Stimulated activated CD4-positive, alpha-beta T cell treated with anti-CD3 and anti-CD28 coated beads, Interleukin-12 subunit alpha, Interleukin-12 subunit beta, amount 100 ng/mL, for 48 hours (primary cell): ENCODE measurements at regions not wholly inside any gene's neighbourhood (a gene's known extent, or its start where the extent isn't known, plus 50 kb on each side); places are given as distances from the start of the nearest gene placed in this dataset.

Source experiments
- DNase-seq, 3 donors: peaks; one replicate each; pipeline ENCODE4 v3.0.0-alpha.2; 2020; ENCODE audit warnings: low read depth in 2 of 3, low spot score in 1 of 3

GRCh38 chr7:17598305-17598704, 299.9 kb downstream of the AHR start:
- no peak for DNase-seq

- no peak for DNase-seq
Measured at GRCh38 chr7:17598846-17599245, 300.4 kb downstream of the AHR start.

DNA sequence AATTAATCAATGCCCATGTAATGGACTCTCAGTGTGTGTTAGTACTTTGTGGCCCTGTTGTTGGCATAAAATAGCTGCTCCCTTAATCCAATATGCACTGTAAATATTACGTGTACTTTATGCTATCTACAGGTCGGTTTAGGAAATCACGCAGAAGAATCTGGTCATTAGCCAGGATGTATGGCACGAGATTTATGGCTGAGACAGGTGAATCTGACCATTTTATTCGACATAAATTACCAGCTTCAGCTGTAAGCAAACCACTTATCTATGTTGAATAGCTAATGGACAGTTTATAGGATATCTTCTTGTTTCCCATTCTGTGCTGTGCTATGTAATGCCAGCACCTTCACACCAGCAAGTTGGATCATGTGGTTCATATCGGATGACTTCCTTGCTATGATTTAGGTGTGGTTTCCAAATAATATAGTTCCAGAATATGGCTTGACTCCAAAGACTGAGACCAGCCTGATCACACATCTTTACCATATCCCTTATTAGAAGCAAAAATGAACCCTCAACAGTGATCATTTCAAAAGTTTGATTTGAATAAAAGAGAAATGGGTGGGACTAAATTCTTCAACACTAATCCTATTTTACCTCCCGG, 301.4 kb downstream of the AHR start:
- DNase-seq, result no peak

GRCh38 chr7:17600340-17600752, 301.9 kb downstream of the AHR start:
- DNase-seq, result no peak

GRCh38 chr7:17601921-17602320, 303.5 kb downstream of the AHR start:
- DNase-seq, result no peak

DNA sequence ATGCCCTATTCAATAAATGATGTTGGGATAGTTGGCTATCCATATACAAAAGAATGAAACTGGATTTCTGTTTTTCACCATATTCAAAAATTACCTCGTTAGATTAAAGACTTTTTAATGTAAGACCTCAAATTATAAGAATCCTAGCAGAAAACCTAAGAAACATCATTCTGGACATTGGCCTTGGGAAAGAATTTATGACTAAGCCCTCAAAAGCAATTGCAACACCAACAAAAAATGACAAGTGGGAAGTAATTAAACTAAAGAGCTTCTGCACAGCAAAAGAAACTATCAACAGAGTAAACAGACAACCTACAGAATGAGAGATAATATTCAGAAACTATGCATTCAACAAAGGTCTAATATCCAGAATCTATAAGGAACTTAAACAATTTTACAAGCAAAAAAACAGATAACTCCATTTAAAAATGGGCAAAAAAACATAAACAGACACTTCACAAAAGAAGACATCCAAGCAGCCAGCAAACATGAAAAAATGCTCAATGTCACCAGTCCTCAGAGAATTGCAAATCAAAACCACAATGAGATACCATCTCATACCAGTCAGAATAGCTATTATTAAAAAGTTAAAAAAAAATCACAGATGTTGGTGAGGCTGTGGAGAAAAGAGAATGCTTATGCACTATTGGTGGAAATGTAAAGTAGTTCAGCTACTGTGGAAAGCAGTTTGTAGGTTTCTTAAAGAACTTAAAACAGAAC, 309.8 kb downstream of the AHR start:
- no peak for DNase-seq

GRCh38 chr7:17611611-17612010, 313.2 kb downstream of the AHR start:
- no peak for DNase-seq

DNA sequence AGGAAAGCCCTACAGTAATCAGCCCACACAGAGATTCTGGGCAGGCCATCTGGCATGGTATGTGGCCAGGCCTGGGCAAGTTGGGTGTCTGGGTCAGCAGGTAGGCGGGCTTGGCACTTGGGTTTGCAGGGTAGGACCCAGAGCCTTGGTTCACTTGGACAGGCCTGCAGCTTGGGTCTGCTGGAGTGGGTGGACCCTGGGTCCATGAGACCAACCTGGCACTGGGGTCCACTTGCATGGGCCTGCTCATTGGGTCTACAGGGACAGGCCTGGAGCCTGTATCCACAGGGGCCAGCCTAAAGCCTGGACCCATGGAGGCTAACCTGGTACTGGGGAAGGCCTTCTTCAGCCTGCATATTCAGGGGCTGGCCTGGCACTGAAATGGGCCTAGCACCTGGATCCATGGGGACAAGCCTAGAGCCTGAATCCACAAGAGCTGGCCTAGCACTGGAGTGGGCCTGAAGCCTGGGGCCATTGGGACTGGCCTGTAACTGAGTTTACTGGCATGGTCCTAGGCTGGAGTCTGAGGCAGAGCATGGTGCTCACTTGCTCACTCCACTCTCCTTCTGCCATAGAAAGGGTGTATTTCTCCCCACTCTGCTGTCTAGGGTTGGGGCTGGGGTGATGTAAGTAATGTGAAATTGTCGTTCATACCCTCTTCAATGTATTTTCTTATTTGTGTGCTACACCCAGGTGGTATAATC, 315.0 kb downstream of the AHR start:
- no peak for DNase-seq

- no peak for DNase-seq
Measured at GRCh38 chr7:17617380-17617779, 318.9 kb downstream of the AHR start.

GRCh38 chr7:17617857-17618651, 319.6 kb downstream of the AHR start:
- no peak for DNase-seq

GRCh38 chr7:17618652-17618974, 320.2 kb downstream of the AHR start:
- no peak for DNase-seq

- no peak for DNase-seq
Measured at GRCh38 chr7:17619196-17619818, 320.9 kb downstream of the AHR start.

DNA sequence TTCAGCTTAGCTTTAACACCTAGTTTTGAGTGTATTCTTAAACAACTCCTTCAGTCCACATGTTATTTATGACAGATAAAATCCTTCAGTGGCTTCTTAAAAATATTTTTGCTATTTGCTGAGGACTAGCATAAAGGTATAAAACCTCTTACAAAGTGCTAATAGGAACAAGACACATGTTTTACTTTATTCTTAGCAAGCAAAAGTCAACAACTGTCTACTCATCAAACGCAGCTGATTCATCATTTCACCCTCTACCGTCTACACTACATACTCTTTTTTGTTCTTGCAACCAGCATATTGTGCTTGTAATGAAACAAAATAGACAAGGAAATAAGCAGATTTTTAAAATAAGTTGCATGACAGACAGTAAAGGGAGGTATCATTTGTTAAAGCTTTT, 319.7 kb downstream of the SNX13 start:
- DNase-seq, result no peak

GRCh38 chr7:17622451-17622850, 317.8 kb downstream of the SNX13 start:
- no peak for DNase-seq

DNA sequence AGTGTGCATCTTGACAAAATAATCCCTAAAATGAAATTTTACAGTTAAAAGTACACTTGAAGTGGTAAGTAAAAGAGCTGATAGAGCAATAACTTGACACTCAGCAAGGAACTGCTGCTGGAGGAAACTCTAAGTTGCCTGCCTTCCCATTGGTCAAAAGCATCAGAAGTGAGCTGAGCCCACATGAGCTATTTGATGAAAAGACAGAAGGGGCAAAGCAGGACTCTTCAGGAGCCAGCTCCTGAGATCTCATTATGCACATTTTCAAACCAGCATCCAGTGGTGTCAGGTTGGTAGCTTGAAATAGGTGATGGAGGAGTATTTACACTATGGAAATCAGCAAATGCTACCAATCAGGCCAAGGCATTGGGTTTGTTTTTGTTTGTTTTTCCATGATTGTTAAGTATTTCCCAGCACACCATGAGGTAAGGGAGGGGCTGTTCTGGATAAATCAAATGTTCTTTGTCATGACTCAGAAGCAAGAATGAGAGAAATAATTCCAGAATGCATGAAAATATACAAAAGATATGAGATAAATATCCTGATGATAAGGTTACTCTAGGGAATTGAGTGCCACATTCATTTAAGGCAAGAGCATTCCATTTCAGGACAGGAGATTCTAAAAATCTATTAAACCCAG, 316.6 kb downstream of the SNX13 start:
- DNase-seq, result no peak

DNA sequence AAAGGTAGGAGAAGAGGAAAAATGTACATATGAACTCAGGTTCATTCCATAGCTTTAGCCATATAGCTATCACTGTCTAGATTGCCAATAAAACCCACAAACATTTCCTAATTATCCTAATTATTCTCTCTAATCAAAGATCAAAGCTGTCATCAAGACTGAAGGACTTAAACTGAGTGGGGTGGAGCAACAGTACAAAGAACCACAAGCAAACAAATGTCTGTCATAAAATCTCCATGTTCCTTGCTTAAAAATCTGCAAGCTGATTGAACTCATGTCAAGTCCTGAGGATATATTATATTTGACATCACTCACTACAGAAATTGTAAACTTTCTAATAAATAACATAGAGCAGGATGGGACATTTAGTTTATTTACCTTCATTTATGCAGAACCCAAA, 315.9 kb downstream of the SNX13 start:
- DNase-seq, result no peak

- no peak for DNase-seq
Measured at GRCh38 chr7:17625043-17625442, 315.3 kb downstream of the SNX13 start.

DNA sequence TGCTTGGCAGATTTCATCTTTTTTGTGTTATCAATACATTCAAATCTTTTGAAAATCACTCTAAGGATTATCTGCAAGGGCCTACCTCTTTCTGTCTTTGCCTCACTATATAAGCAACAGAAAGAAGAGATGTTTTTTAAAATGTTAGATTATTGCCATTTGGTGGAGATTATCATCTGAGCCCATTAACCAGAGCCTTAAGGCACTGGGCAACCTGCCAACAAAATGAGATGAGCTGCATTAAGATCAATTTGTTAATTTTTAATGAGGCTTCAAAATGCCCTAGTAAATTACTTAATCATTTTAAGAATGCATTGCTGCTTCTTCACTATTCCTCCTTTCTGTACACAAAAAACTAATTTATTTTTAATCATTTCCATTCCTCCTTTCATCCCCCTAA, 314.1 kb downstream of the SNX13 start:
- DNase-seq, result no peak

GRCh38 chr7:17631061-17631460, 309.2 kb downstream of the SNX13 start:
- no peak for DNase-seq

GRCh38 chr7:17632384-17632783, 307.9 kb downstream of the SNX13 start:
- DNase-seq, result no peak

- no peak for DNase-seq
Measured at GRCh38 chr7:17633067-17633466, 307.2 kb downstream of the SNX13 start.
